Fibroblast of lung (primary cell): ENCODE measurements at regions not wholly inside any gene's neighbourhood (a gene's known extent, or its start where the extent isn't known, plus 50 kb on each side); places are given as distances from the start of the nearest gene placed in this dataset.
"Not testable (repeated sequence)": the region's sequence is repeated elsewhere in the genome, so short reads cannot be mapped to it uniquely, and the experiment has no call there.

Experiments
- EZH2 ChIP-seq: IDR thresholded peaks from 2 replicates; pipeline ENCODE4 v1.5.1; 2012; ENCODE audit warnings: low read length, control low read depth, mild to moderate bottlenecking; ENCODE audit errors: missing control alignments
- TF ChIP-seq, protein P1 (sequence below), 2 donors: IDR thresholded peaks in 1 of 2; conservative IDR thresholded peaks in 1 of 2; 1 replicate in 1 of 2; 2 replicates in 1 of 2; pipeline ENCODE4 v1.5.1; 2011 to 2012; ENCODE audit warnings: low read length in 2 of 2, control low read depth in 1 of 2, inconsistent platforms in 1 of 2, low read depth in 1 of 2, mild to moderate bottlenecking in 1 of 2

DNA sequence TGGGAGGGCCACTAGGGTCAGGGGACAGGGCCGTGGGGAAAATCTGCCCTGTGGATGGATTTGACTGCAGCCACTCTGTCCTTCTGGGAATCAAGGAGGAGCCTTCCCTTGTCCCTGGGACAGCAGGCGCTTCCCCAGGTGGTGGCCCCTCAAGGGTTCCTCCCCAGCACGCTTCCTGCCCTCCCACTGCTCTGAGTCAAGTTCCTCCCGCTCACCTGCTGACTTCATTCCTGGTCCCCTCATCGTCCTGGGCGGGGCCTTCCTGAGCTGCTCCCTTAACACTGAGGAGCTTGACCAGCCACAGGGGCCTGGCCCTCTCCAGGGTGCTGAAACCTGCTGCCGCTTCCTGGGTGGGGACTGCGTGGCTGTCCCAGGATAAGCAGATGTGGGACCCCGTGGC lies 64.4 kb upstream of the SFSWAP start:
- TF ChIP-seq EZH2: not testable (repeated sequence)
- TF ChIP-seq, protein P1, sequence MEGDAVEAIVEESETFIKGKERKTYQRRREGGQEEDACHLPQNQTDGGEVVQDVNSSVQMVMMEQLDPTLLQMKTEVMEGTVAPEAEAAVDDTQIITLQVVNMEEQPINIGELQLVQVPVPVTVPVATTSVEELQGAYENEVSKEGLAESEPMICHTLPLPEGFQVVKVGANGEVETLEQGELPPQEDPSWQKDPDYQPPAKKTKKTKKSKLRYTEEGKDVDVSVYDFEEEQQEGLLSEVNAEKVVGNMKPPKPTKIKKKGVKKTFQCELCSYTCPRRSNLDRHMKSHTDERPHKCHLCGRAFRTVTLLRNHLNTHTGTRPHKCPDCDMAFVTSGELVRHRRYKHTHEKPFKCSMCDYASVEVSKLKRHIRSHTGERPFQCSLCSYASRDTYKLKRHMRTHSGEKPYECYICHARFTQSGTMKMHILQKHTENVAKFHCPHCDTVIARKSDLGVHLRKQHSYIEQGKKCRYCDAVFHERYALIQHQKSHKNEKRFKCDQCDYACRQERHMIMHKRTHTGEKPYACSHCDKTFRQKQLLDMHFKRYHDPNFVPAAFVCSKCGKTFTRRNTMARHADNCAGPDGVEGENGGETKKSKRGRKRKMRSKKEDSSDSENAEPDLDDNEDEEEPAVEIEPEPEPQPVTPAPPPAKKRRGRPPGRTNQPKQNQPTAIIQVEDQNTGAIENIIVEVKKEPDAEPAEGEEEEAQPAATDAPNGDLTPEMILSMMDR (conservative IDR thresholded peaks at IDR 0.05 in 1 of 2, IDR thresholded peaks at IDR 0.05 in 1 of 2; ENCODE audit: low read depth in 1 of 2, low read length in 2 of 2): not testable (repeated sequence)
